ENCODE measurements at regions not wholly inside any gene's neighbourhood (a gene's known extent, or its start where the extent isn't known, plus 50 kb on each side); places are given as distances from the start of the nearest gene placed in this dataset.

GRCh38 chr18:51316677-51317076, 119.2 kb upstream of the MEX3C start:
- H3K4me3 ChIP-seq, result no peak overlapping the region
- H3K79me2 ChIP-seq (ENCODE audit: control insufficient read depth, insufficient read depth, low read length), result no peaks in the 10 kb centered on the region
- no peaks in the 10 kb centered on the region for H4K20me1 ChIP-seq (ENCODE audit: control insufficient read depth, insufficient read depth)
- in situ Hi-C loops (cut with MboI), result no loop called here
- 0% methylated on average over 1 of the region's 1 CpG for WGBS (ENCODE audit: insufficient coverage, insufficient replicate concordance, low lambda C conversion rate, missing lambda C conversion rate)
- FAIRE-seq, result no peak
- no peaks in the 10 kb centered on the region; the same call in 2 of the 3 replicates for H3K9me3 ChIP-seq (replicated peaks; ENCODE audit: control insufficient read depth, insufficient read depth, low read length)
- H3K4me2 ChIP-seq (ENCODE audit: control insufficient read depth, insufficient read depth), result no peak overlapping the region
- SMC1A ChIA-PET (ENCODE audit: uncharacterized antibody, unreplicated experiment), result interaction anchor here (0.6 kb wide), 1 partner anchor 480 kb away, joined by 4 read pairs; no protein-coding TSS in a partner anchor
- ATAC-seq, result no peak
- intact Hi-C loops (cut with micrococcal nuclease; ENCODE audit: unreplicated experiment), result no loop called here
- BruUV-seq (replicated peaks), result no TSS peak
- H3K36me3 ChIP-seq (ENCODE audit: control insufficient read depth in 2 of 2, insufficient read depth in 2 of 2, low read length in 1 of 2), result no peaks in the 10 kb centered on the region
- H3K27ac ChIP-seq (ENCODE audit: control insufficient read depth, insufficient read depth), result no peak overlapping the region
- no peak overlapping the region for H3K9ac ChIP-seq (ENCODE audit: control insufficient read depth, insufficient read depth, low read length)
- RAD21 ChIA-PET (ENCODE audit: unreplicated experiment), result no interaction called here
- no peaks in the 10 kb centered on the region for H3K27me3 ChIP-seq (replicated peaks in 1 of 2; ENCODE audit: control insufficient read depth in 2 of 2, insufficient read depth in 2 of 2, low read length in 1 of 2)
- H2AFZ ChIP-seq (ENCODE audit: control insufficient read depth, low read depth, low read length), result no peak overlapping the region
- POLR2A ChIA-PET, result no interaction called here
- CTCF ChIA-PET, result no interaction called here
- no peak for DNase-seq (ENCODE audit: low read depth, low spot score)
- H3K4me1 ChIP-seq (ENCODE audit: control insufficient read depth, insufficient read depth, low read length), result no peaks in the 10 kb centered on the region
- TF ChIP-seq NR2C1 (IDR thresholded peaks at IDR 0.05) (no peak), PRDM15 (CRISPR knock-in tag; IDR thresholded peaks at IDR 0.05) (no peak), ZBTB4 (CRISPR knock-in tag; IDR thresholded peaks at IDR 0.05) (no peak), JUND (IDR thresholded peaks at IDR 0.05; ENCODE audit: low read depth, low read length) (no peak), NKRF (conservative IDR thresholded peaks at IDR 0.05) (no peak), CEBPZ (IDR thresholded peaks at IDR 0.05; ENCODE audit: low read depth, low read length) (no peak), CREM (IDR thresholded peaks at IDR 0.05; ENCODE audit: low read depth) (no peak), ETV6 (conservative IDR thresholded peaks at IDR 0.05 in 1 of 2, IDR thresholded peaks at IDR 0.05 in 1 of 2; ENCODE audit: borderline replicate concordance in 1 of 2, low read depth in 1 of 2) (no peak), RELA (IDR thresholded peaks at IDR 0.05; ENCODE audit: borderline replicate concordance, partially characterized antibody) (no peak), PAX5 (IDR thresholded peaks at IDR 0.05; ENCODE audit: borderline replicate concordance, low read depth, low read length) (no peak), SREBF1 (IDR thresholded peaks at IDR 0.05; ENCODE audit: low read length) (no peak), NR2F1 (conservative IDR thresholded peaks at IDR 0.05) (no peak), WRNIP1 (IDR thresholded peaks at IDR 0.05; ENCODE audit: borderline replicate concordance, low read depth, low read length) (no peak)

Measured in GM12878 (cell line).